GM18517 (cell line): ENCODE measurements at regions not wholly inside any gene's neighbourhood (a gene's known extent, or its start where the extent isn't known, plus 50 kb on each side); places are given as distances from the start of the nearest gene placed in this dataset.
"Not testable (repeated sequence)": the region's sequence is repeated elsewhere in the genome, so short reads cannot be mapped to it uniquely, and the experiment has no call there.

Experiments used
- ATAC-seq: cut with Tn5 transposase; IDR thresholded peaks from one replicate; pipeline ENCODE4 v1.9.1; 2021; ENCODE audit warnings: mild to moderate bottlenecking, moderate library complexity; ENCODE audit not compliant: unreplicated experiment

DNA sequence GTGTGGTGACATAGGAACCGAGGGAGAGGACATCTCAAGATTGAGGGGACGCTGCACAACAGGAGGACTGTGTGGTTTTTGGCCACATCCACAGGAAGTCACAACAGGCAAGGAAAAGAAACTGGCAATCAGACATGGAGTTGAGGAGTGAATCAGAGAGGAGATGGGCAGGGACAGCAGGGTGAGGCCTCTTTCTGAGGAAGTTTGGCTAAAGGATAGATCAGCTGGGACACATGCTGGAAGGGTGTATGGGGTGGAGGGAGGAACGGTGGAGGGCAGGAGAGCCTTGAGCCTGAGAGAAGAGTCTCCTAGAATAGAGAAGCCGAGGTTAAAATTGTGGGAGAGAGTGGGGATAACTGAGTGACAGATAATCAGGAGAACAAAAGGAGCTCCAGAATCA lies 75.1 kb upstream of the CIDEA start:
- ATAC-seq = not testable (repeated sequence)

DNA sequence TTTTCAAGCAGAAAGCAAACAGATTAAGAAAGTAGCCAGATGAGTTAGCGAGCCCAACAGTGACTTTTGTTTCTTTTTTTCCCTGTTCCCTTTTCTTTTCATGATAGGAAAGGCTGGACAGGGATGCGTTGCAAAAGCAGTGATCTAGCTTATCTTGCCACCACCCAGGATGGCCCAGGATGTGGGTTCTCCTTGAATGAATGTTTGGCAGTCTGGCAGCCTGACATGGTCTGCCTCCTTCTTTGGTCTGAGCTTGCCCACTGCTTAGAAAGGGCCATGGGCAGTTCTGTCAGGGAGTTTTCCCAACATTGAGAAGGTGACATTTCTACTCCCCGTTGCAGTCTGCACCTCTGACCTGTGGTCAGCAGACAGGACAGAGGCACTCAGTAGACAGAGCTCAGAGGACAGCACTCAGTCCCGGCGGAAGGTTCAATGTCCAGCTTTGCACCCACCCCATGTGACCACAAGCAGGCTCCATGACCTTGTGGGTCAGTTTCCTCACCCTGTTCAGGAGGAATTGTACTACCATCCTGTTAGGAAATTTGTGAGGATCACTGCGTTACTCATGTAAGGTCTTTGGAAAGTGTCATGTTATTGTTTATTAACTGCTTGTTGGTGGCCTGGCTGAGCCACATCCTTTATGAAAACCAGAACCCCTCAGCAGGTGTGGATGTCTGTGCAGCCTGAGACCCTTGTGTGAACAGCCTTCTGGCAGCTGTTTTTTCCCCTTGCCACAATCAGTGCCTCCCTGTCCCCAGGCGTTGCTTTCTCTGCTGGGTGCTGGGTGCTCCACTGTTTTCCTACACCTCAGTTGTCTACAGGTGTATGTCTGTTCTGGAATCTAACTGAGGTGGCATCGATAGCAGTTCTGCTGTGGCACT lies 74.2 kb upstream of the CIDEA start:
- ATAC-seq = not testable (repeated sequence)

DNA sequence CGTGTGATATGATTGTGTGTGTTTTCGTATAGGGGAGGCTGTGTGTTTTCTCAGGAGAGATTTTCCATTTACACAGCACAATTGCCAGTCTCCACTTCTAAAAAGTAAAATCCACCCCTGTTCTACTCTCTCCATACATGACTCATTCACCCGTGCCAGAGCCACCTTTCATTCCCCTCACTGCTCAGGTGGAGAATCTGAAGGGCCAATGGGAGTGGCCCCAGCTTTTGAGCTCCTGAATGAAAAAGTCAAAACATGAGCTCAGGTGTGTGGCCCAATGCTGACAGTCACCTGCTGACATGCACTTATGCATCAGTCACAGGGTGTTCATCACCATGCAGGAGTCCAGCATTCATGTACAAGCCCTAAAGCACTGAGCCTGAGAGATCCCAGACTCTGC lies 55.4 kb upstream of the CIDEA start:
- not testable (repeated sequence) for ATAC-seq

DNA sequence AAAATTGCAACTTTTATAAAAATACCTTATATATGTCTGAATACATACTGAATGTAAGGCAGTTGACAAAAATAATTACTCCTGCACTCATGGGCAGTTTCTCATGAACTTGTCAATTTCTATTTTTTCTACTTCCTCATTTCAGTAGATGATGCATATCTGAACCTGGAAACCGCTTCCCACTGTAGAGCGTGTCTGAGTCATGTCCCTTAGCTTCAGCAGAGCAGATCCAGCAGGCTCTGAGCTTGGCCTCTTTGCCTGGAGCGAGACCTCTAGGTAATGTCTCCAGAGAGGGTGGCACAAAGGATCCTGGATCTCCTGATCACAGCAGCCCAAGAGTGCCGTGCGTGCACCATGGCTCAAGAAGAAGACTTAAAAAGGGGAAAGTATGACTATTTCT lies 54.0 kb upstream of the CIDEA start:
- peak; percentile 99 for ATAC-seq
